Bronchial epithelial cell (primary cell): ENCODE measurements at regions not wholly inside any gene's neighbourhood (a gene's known extent, or its start where the extent isn't known, plus 50 kb on each side); places are given as distances from the start of the nearest gene placed in this dataset.
"Not testable (repeated sequence)": the region's sequence is repeated elsewhere in the genome, so short reads cannot be mapped to it uniquely, and the experiment has no call there.

Source experiments
- DNase-seq: peaks from one replicate; pipeline ENCODE4 v3.0.0-alpha.2; 2010; ENCODE audit warnings: low read depth
- FAIRE-seq: peaks from 2 replicates; lab custom pipeline; 2011; peaks lifted over from hg19 to GRCh38; lab: Jason Lieb, UNC
- H3K27me3 ChIP-seq: 2 replicates; pipeline ENCODE4 v1.5.1; 2011; ENCODE audit warnings: low read length; ENCODE audit not compliant: control insufficient read depth, insufficient read depth
- H3K36me3 ChIP-seq: 2 replicates; pipeline ENCODE4 v1.5.1; 2011; ENCODE audit warnings: low read length; ENCODE audit not compliant: control insufficient read depth, insufficient read depth
- H3K4me3 ChIP-seq: 2 replicates; pipeline ENCODE4 v1.5.1; 2011; ENCODE audit warnings: mild to moderate bottlenecking, low read depth, low read length, control low read depth
- TF ChIP-seq, protein P1 (sequence below): IDR thresholded peaks from 2 replicates; pipeline ENCODE4 v1.5.1; 2011; ENCODE audit warnings: mild to moderate bottlenecking, moderate library complexity, low read length, control low read depth, inconsistent platforms; ENCODE audit not compliant: insufficient read depth, severe bottlenecking

DNA sequence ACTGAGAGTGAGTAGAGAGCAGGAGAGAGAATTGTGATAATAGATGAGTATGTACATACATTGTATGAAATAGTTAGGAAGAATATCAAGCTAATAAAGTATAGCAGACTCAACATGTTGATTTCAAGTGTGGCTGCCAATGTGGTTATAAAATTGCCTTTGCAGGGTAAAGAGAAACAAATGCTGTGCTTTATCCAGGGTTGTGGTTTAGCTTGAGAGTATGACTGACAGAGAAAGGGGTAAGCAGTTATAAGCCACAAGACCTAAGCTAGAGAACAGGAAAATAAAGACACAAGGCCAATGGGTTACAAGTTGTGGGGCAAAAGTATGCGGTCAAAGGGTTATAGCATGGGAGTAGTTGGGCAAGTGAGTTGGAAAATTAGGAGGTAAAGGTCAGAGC, 1217.5 kb downstream of the DIAPH3 start:
- H3K4me3 ChIP-seq = no peak overlapping the region
- no peak for FAIRE-seq
- DNase-seq = no peak
- TF ChIP-seq, protein P1, sequence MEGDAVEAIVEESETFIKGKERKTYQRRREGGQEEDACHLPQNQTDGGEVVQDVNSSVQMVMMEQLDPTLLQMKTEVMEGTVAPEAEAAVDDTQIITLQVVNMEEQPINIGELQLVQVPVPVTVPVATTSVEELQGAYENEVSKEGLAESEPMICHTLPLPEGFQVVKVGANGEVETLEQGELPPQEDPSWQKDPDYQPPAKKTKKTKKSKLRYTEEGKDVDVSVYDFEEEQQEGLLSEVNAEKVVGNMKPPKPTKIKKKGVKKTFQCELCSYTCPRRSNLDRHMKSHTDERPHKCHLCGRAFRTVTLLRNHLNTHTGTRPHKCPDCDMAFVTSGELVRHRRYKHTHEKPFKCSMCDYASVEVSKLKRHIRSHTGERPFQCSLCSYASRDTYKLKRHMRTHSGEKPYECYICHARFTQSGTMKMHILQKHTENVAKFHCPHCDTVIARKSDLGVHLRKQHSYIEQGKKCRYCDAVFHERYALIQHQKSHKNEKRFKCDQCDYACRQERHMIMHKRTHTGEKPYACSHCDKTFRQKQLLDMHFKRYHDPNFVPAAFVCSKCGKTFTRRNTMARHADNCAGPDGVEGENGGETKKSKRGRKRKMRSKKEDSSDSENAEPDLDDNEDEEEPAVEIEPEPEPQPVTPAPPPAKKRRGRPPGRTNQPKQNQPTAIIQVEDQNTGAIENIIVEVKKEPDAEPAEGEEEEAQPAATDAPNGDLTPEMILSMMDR = no peak
- no peaks in the 10 kb centered on the region for H3K27me3 ChIP-seq
- H3K36me3 ChIP-seq = no peaks in the 10 kb centered on the region

DNA sequence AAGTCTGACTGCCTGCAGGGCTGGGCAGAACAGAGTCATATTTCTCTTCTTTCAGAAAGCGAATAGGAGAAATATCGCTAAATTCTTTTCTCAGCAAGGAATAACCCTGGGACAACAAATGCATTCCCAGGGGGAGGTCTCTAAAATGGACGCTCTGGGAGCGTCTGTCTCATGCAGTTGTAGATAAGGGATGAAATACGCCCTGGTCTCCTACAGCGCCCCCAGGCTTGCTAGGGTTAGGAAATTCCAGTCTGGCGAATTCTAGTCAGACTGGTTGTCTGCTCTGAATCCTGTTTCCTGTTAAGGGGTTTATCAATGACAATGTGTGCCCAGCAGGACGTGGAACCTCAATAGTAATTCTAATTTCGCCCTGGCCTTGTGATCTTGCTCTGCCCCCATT, 1214.1 kb downstream of the DIAPH3 start:
- DNase-seq = no peak
- no peaks in the 10 kb centered on the region for H3K27me3 ChIP-seq
- no peak overlapping the region for H3K4me3 ChIP-seq
- TF ChIP-seq, protein P1 = no peak
- no peak for FAIRE-seq
- H3K36me3 ChIP-seq = no peaks in the 10 kb centered on the region

DNA sequence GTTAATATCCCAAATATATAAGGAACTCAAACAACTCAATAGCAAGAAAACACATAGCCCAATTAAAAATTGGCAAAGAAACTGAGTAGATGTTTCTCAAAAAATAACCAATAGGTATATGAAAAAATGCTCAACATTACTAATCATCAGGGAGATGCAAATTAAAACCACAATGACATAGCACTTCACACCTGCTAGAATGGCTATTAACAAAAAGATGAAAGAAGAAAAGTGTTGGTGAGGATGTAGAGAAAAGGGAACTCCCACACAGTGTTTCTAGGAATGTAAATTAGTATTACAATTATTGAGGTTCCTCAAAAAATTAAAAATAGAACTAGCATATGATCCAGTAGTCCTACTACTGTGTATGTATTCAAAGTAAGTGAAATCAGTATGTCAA, 1212.8 kb downstream of the DIAPH3 start:
- no peak for DNase-seq
- H3K27me3 ChIP-seq = no peaks in the 10 kb centered on the region
- FAIRE-seq = no peak
- H3K4me3 ChIP-seq = no peak overlapping the region
- H3K36me3 ChIP-seq = no peaks in the 10 kb centered on the region
- TF ChIP-seq, protein P1 = no peak

DNA sequence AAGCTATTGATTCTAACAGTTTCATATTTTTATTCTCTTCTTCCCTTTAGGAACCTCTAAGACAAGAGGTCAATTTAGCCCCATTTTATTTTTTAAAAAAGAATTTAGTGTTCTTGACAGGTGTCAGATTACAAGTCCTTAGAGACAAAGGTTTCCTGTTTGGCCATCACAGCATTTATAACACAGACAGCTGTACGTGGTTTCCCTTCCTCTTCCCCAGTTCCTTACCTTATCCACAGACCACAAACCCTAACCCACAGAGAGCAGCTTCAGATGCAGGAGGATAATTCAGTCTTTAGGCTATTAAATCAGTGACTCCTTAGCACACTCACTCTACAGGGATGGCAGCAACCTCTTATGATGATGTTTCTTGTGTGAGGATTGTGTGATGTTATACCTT, 1210.1 kb downstream of the DIAPH3 start:
- no peak for FAIRE-seq
- Histone ChIP-seq H3K4me3 (no peak overlapping the region), H3K36me3 (no peaks in the 10 kb centered on the region), H3K27me3 (no peaks in the 10 kb centered on the region)
- no peak for DNase-seq
- TF ChIP-seq, protein P1 = no peak

DNA sequence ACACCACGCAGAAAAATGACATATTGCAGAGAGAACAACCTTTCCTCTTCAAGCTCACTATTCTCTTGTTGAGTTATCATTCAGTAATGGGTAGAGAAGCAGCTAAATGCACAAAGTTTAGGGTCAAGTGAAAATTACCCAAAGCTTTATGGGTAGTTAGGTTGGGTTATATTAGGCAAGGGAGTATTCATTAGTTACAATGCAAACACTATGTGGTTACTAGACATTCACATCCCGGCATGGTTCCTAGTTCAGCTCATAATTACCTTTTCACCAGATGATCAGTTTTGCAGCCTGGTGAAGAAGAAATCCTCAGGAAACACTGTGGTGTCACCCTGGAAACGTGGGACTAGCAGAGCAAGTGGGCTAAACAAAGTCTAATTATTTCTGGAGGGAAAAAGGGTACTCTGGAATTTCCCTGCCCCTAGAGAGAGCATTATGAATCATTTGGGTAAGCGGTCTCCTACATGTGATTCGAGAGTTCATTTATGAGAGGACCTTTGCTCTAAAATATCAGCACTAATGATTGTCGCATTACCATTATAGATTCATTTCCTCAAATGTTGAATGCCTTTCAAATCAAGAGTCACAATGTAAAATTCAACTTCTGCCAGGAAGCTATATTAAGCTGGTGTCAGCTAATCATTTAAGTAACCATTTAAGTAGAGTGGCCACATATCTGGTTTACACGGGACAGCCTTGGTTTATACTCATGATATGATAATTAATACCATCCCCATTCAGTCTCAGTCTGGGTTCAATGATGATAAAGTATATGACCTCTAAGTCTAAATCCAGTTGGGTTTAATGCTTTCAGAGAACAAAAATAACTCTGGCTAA, 1208.0 kb downstream of the DIAPH3 start:
- TF ChIP-seq, protein P1 = no peak
- no peaks in the 10 kb centered on the region for H3K36me3 ChIP-seq
- no peak for DNase-seq
- H3K4me3 ChIP-seq = no peak overlapping the region
- no peak for FAIRE-seq
- H3K27me3 ChIP-seq = no peaks in the 10 kb centered on the region

DNA sequence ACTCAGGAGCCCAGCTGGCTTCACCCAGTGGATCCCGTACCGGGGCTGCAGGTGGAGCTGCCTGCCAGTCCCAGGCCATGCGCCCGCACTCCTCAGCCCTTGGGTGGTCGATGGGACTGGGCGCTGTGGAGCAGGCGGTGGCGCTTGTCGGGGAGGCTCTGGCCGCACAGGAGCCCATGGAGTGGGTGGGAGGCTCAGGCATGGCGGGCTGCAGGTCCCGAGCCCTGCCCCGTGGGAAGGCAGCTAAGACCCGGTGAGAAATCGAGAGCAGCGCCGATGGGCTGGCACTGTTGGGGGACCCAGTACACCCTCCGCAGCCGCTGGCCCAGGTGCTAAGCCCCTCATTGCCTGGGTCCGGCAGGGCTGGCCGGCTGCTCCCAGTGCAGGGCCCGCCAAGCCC, 1205.6 kb downstream of the DIAPH3 start:
- not testable (repeated sequence) for FAIRE-seq, H3K27me3 ChIP-seq, DNase-seq, H3K36me3 ChIP-seq, H3K4me3 ChIP-seq
